GM18498 (cell line): ENCODE measurements at regions not wholly inside any gene's neighbourhood (a gene's known extent, or its start where the extent isn't known, plus 50 kb on each side); places are given as distances from the start of the nearest gene placed in this dataset.
"Not testable (repeated sequence)": the region's sequence is repeated elsewhere in the genome, so short reads cannot be mapped to it uniquely, and the experiment has no call there.

Experiments used
- ATAC-seq: cut with Tn5 transposase; IDR thresholded peaks from one replicate; pipeline ENCODE4 v1.9.1; 2021; ENCODE audit warnings: mild to moderate bottlenecking, moderate library complexity; ENCODE audit not compliant: unreplicated experiment

DNA sequence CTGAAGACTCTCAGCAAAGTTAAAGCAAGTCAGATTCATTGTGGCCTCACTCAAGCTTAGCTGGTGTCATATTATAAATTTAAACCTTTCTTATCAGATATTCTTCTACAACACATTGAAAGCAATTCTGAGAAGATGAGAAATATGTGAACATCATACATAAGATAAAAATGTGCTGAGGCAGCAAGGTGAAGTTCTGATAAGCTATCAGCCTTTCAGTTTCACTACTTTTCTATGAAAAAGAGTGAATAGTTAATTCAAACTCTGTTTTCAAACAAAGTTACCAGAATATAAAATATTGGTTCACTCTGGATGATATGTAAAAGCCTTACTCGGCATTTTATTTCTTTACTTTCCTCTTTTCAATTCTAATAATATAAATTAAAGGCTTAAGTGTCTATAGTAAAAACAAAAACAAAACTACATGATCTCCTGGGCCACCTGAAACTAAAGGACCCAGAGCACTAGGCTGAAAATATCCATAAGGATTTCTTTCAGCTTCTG, 824.4 kb downstream of the MTRR start:
- ATAC-seq: no peak

GRCh38 chr5:8694545-8694944, 825.6 kb downstream of the MTRR start:
- no peak for ATAC-seq

GRCh38 chr5:8695902-8696845, 827.2 kb downstream of the MTRR start:
- no peak for ATAC-seq

GRCh38 chr5:8700222-8700621, 831.3 kb downstream of the MTRR start:
- no peak for ATAC-seq

GRCh38 chr5:8700671-8701070, 831.7 kb downstream of the MTRR start:
- ATAC-seq: no peak

GRCh38 chr5:8701251-8701650, 832.3 kb downstream of the MTRR start:
- ATAC-seq: no peak

DNA sequence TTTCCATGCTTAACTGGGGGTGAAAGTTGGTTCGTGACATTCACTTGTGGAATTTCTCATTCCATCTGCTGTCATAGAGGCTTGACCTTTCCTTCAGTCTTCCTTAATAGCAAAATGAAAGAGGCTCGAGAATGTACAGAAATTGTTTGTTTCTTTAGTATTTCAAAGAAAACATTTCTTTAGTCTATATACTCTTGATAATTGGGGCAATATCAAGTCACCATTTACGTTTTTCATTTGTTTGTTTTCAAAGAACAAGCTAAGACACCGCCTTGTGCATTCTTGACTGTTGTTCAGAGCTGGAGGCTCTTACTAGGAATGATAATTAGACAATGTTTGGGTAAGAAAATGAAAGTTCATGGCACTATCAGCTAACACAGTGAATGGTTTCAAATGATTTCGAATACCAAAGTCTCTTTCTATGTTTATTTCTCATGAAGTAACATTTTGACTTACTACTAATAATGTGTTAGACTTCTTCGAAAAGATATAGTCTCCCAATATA, 835.4 kb downstream of the SEMA5A start:
- ATAC-seq: no peak

GRCh38 chr5:8714198-8714597, 831.7 kb downstream of the SEMA5A start:
- no peak for ATAC-seq

- no peak for ATAC-seq
These were observed 831.0 kb downstream of the SEMA5A start for GRCh38 chr5:8714861-8715260.

DNA sequence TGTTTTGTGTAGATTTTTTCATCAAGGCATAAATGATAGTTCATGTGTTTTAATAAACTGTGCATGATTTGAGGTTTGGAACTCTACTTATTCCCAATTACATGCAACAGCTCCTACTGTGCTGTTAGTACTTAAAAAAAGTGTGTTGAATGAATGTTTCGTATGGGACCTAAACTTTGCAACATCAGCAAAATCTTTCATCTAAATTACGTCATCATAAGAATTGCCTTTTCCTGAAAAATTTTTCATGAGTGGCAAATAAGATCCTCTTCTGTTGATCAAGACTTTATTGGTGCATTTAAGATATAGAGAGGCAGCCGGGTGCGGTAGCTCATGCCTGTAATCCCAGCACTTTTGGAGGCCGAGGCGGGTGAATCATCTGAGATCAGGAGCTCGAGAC, 826.1 kb downstream of the SEMA5A start:
- no peak for ATAC-seq

DNA sequence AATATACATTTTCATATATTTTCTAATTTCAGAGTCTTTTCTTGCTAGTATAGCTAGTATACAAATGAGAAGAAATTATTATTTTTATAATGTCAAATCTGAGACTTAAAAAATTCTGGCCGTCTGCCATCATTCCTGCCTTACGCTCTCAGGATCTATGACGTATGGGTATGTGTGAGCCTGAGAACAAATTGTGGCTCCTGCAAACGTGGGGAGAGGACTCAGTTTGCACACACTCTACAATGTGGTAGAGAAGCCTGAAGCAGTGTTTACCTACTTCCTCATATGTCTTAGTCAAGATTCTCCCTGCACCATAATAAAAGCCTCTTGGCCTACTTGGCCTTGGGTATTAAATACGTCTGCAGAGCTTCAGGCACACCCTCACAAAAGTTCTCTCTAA, 825.4 kb downstream of the SEMA5A start:
- ATAC-seq: no peak

- no peak for ATAC-seq
These were observed 824.3 kb downstream of the SEMA5A start for GRCh38 chr5:8721536-8721935.

DNA sequence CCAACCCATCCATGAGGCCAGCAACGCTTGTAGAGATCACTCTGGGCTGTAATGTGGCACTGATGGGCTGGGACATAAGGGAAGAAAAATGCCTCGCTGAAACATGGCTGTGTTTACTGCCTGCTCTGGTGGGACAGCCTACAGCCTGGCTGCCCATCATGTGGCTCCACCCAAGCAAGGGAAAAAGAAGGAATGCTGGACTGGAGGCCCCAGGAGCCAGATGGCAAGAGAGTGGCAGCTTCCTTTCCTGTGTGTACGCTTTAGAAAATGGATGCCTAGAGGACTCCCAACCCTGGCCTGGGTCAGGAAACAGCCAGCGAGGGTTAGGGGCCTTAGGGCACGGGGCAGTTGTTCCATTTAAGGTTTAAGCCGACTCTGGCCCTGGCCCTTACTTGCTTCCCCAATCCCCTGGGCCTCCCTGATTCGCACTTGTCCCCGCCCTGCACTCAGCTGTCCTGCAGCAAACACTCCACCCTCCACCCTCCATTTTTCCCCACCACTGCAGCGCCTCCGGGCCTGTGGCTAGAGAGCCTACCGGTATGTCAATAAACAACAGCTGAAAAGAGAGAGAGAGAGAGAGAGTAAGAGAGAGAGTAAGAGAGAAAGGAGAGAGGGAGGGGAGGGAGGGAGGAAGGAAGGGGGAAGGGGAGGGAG, 819.4 kb downstream of the SEMA5A start:
- ATAC-seq: no peak

DNA sequence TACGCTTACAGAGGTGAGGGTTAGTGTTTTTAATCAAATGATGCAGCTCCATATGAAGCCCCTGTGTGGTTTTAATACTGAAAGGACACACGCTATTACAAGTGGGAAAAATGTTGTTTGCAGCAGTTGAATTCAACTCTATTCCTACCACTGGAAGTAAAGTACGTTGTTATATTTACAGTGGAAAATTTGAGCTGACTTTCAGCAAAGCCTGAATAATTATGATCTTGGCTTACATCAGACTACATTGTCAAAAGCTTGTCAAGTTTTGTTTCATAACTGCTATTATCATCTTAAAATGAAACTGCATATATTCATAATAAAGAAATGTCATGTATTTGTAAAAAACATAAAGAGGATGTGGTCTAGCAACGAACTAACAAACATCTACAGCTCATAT, 818.5 kb downstream of the SEMA5A start:
- no peak for ATAC-seq

GRCh38 chr5:8729437-8729836, 816.4 kb downstream of the SEMA5A start:
- no peak for ATAC-seq

- no peak for ATAC-seq
These were observed 815.7 kb downstream of the SEMA5A start for GRCh38 chr5:8730194-8730593.

DNA sequence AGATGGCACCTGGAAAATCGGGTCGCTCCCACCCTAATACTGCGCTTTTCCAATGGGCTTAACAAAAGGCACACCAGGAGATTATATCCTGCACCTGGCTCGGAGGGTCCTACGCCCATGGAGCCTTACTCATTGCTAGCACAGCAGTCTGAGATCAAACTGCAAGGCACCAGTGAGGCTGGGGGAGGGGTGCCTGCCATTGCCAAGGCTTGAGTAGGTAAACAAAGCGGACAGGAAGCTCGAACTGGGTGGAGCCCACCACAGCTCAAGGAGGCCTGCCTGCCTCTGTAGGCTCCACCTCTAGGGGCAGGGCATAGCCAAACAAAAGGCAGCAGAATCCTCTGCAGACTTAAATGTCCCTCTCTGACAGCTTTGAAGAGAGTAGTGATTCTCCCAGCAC, 814.8 kb downstream of the SEMA5A start:
- not testable (repeated sequence) for ATAC-seq

- no peak for ATAC-seq
These were observed 805.3 kb downstream of the SEMA5A start for GRCh38 chr5:8740595-8740994.

GRCh38 chr5:8749556-8749955, 796.3 kb downstream of the SEMA5A start:
- no peak for ATAC-seq

DNA sequence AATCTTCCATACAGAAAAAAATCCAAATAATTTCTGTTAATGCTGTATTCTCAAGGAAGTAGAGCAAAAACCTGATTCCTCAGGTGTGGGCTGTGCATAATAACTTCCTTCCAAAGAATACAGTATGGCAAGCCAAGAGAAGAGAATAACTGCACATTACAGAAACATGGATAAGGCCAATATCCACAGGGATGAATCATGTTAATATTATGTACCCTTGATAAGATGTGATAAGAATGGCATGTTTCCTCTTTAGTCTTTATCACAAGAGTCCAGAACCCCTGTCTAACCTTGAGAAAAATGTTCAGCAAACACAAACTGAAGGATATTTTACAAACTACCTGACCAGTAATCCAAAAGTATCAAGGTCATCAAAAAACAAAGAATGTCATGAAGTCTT, 795.8 kb downstream of the SEMA5A start:
- no peak for ATAC-seq

DNA sequence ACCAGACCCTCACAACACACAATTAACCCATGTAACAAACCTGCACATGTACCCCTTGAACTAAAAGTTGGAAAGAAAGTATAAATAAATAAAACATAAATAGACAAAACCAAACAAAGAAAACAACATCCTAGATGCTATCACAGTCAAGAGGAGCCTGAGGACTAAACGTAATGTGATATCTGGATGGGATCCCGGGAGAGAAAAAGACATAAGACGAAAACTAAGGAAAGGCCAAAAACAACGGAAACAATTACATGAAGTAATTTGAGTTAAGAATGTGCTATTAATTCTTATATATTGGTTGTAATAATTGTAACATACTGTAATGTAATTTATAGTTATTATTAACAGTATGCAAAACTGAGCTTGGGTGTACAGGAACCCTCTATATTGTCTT, 793.9 kb downstream of the SEMA5A start:
- no peak for ATAC-seq

DNA sequence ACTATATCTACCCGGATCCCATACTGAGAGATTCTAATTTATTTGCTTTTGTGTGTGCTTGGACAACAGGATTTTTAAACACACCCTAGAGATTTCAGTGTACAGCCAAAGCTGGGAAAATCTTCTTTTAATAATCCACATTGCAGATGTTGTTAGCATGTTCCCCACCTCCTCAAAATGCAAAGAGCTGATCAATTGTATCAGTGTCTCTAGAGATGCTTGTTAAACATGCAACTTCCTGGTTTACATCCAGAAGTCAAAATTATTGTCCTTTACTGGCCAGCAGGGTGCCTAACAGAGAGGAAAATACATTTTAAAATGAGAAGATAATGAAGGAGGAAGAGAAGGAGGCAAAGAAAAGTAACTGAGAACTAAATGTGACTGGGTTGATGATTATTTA, 793.3 kb downstream of the SEMA5A start:
- no peak for ATAC-seq
